ENCODE measurements at regions not wholly inside any gene's neighbourhood (a gene's known extent, or its start where the extent isn't known, plus 50 kb on each side); places are given as distances from the start of the nearest gene placed in this dataset.
"Not testable (repeated sequence)": the region's sequence is repeated elsewhere in the genome, so short reads cannot be mapped to it uniquely, and the experiment has no call there.

- in situ Hi-C loops (cut with HindIII; ENCODE audit: low pct_ligation_motif_present, low pct_unique_long_range_greater_than_20kb, low sequenced_read_pairs): no loop called here
- DNase-seq: no peak
Measured at GRCh38 chr3:197417911-197418618, 119.7 kb upstream of the DLG1 start.

DNA sequence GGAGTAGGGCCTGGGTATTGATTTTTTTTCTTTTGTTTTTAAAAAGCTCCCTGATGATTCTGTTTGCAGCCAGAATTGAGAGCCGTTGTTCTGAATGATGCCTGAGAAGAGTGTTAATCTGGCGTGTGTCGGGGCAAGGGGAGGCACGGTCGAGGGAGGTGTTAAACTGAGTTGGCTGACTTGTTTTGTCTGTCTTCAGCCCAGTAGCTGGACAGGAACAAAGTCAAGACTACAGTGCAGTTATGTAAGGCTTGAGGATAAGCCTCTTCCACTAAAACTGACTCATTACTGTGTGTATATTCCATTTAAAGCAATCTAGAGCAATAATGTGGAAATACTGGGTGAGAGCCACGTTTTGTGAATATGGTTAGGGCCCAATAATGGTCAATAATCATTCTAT lies 119.0 kb upstream of the DLG1 start:
- DNase-seq: no peak
- in situ Hi-C loops (cut with HindIII; ENCODE audit: low pct_ligation_motif_present, low pct_unique_long_range_greater_than_20kb, low sequenced_read_pairs): no loop called here

GRCh38 chr3:197411899-197412298 lies 113.5 kb upstream of the DLG1 start:
- DNase-seq; in situ Hi-C loops (cut with HindIII; ENCODE audit: low pct_ligation_motif_present, low pct_unique_long_range_greater_than_20kb, low sequenced_read_pairs): not testable (repeated sequence)

- DNase-seq; in situ Hi-C loops (cut with HindIII; ENCODE audit: low pct_ligation_motif_present, low pct_unique_long_range_greater_than_20kb, low sequenced_read_pairs): not testable (repeated sequence)
Measured at GRCh38 chr3:197410170-197410569, 111.8 kb upstream of the DLG1 start.

- in situ Hi-C loops (cut with HindIII; ENCODE audit: low pct_ligation_motif_present, low pct_unique_long_range_greater_than_20kb, low sequenced_read_pairs): no loop called here
Measured at GRCh38 chr3:197408177-197408957, 110.0 kb upstream of the DLG1 start.

GRCh38 chr3:197407526-197407925 lies 109.1 kb upstream of the DLG1 start:
- in situ Hi-C loops (cut with HindIII; ENCODE audit: low pct_ligation_motif_present, low pct_unique_long_range_greater_than_20kb, low sequenced_read_pairs): no loop called here
- DNase-seq: no peak

More at GRCh38 chr3:197408177-197408957, 110.0 kb upstream of the DLG1 start:
- no peak for DNase-seq

DNA sequence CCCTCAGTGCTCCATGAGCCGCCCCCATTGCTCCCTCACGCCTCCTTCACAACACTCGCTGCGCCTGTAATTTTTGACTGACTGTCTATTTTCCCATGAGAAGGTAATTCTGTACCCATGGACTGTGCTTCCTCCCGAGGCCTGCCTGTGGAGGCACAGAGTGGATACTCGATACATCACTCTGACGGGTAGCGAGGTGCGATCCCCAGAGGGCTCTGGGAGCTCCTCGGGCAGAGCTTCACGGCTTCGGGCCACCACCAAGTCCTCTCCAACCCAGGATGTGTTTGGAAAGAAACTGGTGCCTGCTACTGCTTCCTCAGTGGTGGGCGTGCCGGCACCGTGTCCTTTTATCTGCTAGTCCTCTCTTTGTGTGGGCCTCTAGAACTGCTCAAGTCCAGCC lies 108.6 kb upstream of the DLG1 start:
- no peak for DNase-seq
- in situ Hi-C loops (cut with HindIII; ENCODE audit: low pct_ligation_motif_present, low pct_unique_long_range_greater_than_20kb, low sequenced_read_pairs): no loop called here

DNA sequence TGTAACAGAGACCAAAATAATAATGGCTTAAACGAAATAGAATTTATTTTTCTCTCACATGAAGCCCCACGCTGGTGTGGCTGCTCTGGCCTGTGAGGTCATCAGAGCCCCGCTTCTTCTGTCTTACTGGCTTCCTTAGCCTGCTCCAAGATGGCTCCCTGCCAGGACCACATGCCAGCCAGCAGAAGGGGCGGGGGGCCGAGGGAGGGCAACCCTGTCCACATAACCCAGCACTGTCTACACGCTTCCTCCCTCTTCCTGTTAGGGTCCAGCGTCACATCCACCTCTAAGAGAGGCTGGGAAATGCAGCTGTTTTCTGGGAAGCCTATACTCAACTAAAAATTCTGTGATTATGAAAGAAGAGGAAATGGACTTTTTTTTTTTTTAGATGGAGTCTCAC lies 107.9 kb upstream of the DLG1 start:
- no peak for DNase-seq
- in situ Hi-C loops (cut with HindIII; ENCODE audit: low pct_ligation_motif_present, low pct_unique_long_range_greater_than_20kb, low sequenced_read_pairs): no loop called here

DNA sequence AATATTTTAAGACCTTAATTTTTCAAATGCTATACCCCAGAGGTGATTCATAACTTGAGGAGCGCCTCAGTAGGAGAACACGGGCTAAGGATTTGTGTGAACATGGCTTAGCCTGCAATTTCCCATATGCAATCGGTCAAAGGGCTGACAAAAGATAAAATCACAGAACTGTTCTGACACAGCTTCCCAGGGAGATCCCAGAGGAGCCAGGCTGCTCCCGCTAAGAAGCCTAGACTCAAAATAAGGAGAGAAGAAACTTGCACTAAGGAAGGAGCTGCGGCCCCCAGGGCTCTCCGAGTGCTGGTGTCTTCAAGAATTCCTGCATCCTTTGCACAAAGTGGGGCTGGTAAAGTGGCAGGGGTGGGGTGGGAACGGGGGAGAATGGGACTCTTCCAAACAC lies 106.3 kb upstream of the DLG1 start:
- in situ Hi-C loops (cut with HindIII; ENCODE audit: low pct_ligation_motif_present, low pct_unique_long_range_greater_than_20kb, low sequenced_read_pairs): no loop called here
- DNase-seq: no peak

DNA sequence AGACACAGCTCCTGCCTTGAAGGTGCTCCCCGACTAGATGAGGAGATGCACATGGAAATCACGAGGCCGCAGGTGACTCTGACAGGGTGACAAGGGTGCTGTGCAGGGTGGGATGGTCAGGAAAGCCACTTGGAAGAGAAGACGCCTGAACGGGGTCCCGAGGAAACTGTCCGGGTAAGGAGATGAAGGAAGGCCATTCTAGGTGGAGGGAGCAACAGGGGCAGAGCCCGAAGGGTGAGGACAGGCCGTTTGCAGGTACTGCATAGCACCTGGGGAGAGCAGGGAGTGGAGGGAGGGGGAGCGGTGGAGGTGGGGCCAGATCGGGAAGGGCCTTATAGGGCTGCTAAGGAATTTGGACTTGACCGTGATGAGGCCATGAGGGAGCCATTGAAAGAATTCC lies 105.6 kb upstream of the DLG1 start:
- in situ Hi-C loops (cut with HindIII; ENCODE audit: low pct_ligation_motif_present, low pct_unique_long_range_greater_than_20kb, low sequenced_read_pairs): no loop called here
- no peak for DNase-seq

GRCh38 chr3:197402401-197402800 lies 104.0 kb upstream of the DLG1 start:
- in situ Hi-C loops (cut with HindIII; ENCODE audit: low pct_ligation_motif_present, low pct_unique_long_range_greater_than_20kb, low sequenced_read_pairs); DNase-seq: not testable (repeated sequence)

GRCh38 chr3:197399486-197399885 lies 101.1 kb upstream of the DLG1 start:
- DNase-seq: no peak
- in situ Hi-C loops (cut with HindIII; ENCODE audit: low pct_ligation_motif_present, low pct_unique_long_range_greater_than_20kb, low sequenced_read_pairs): no loop called here

GRCh38 chr3:197398286-197398878 lies 100.0 kb upstream of the DLG1 start:
- no peak for DNase-seq
- in situ Hi-C loops (cut with HindIII; ENCODE audit: low pct_ligation_motif_present, low pct_unique_long_range_greater_than_20kb, low sequenced_read_pairs): no loop called here

DNA sequence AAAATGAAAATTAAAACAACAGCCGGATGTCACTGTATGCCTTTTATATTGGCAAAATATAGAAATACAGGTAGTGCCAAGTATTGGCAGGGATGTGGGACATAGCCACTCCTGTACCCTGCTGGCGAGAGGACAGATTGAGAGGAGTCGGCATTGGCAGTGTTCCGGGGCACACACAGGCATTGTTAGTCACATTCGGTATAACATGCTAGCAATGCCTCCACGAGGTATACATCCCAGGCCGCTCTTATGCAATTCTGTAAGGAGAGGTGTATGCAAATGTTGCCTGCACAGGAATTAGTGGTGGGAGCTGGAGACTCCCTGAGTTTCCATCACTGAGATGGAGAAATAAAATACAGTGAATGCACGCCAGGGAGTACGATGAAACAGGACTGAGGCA lies 99.4 kb upstream of the DLG1 start:
- in situ Hi-C loops (cut with HindIII; ENCODE audit: low pct_ligation_motif_present, low pct_unique_long_range_greater_than_20kb, low sequenced_read_pairs): no loop called here
- DNase-seq: no peak

- peak; percentile 99 for DNase-seq
- in situ Hi-C loops (cut with HindIII; ENCODE audit: low pct_ligation_motif_present, low pct_unique_long_range_greater_than_20kb, low sequenced_read_pairs): no loop called here
Measured at GRCh38 chr3:197394464-197395321, 96.3 kb upstream of the DLG1 start.

DNA sequence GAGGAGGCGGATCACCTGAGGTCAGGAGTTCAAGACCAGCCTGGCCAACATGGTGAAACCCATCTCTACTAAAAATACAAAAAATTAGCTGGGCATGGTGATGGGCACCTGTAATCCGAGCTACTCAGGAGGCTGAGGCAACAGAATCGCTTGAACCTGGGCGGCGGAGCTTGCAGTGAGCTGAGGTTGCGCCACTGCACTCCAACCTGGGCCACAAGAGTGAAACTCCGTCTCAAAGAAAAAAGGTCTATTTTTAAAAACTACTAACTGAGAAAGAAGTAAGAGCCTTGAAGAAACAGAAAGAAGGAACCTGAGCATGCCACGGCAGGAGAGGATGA lies 95.7 kb upstream of the DLG1 start:
- DNase-seq; in situ Hi-C loops (cut with HindIII; ENCODE audit: low pct_ligation_motif_present, low pct_unique_long_range_greater_than_20kb, low sequenced_read_pairs): not testable (repeated sequence)

GRCh38 chr3:197393711-197394110 lies 95.3 kb upstream of the DLG1 start:
- in situ Hi-C loops (cut with HindIII; ENCODE audit: low pct_ligation_motif_present, low pct_unique_long_range_greater_than_20kb, low sequenced_read_pairs): no loop called here
- DNase-seq: peak; percentile 3

- in situ Hi-C loops (cut with HindIII; ENCODE audit: low pct_ligation_motif_present, low pct_unique_long_range_greater_than_20kb, low sequenced_read_pairs): no loop called here
- DNase-seq: peak; percentile 71
Measured at GRCh38 chr3:197392961-197393360, 94.5 kb upstream of the DLG1 start.

DNA sequence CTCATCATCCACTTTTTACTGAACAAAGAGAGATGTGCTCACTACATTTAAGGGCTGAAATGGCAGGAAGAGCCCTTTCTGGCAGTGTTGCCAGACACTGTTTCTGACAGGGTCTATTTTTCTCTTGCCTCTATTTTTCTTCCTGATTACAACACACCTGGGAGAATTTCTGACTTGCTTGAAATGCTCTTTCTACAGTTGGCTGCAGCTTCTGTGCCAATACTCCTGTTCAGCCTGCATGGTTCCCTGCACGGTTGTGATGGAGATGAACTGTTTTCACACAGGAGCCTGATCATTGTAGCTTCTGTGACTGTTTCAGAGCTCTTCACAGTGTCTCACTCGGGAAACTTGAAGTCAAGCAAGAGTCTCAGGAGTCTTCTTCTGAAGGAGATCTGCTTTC lies 83.0 kb upstream of the DLG1 start:
- in situ Hi-C loops (cut with HindIII; ENCODE audit: low pct_ligation_motif_present, low pct_unique_long_range_greater_than_20kb, low sequenced_read_pairs): no loop called here
- DNase-seq: no peak
